Mucosa of descending colon (tissue), 3 donors: ENCODE measurements at regions not wholly inside any gene's neighbourhood (a gene's known extent, or its start where the extent isn't known, plus 50 kb on each side); places are given as distances from the start of the nearest gene placed in this dataset.
"Not testable (repeated sequence)": the region's sequence is repeated elsewhere in the genome, so short reads cannot be mapped to it uniquely, and the experiment has no call there.

Source experiments
- ATAC-seq: fragments of 200-7000 bp; cut with Tn5 transposase; one replicate; pipeline ENCODE4 v1.9.1; 2020; ENCODE audit warnings: mild to moderate bottlenecking, moderate library complexity
- DNase-seq, 3 donors: peaks; one replicate each; pipeline ENCODE4 v3.0.0-alpha.2; 2020
- H3K36me3 ChIP-seq: fragments of 200-600 bp; one replicate; pipeline ENCODE4 v1.8.0; 2021; ENCODE audit warnings: low read depth, mild to moderate bottlenecking
- H3K4me1 ChIP-seq: fragments of 200-600 bp; one replicate; pipeline ENCODE4 v1.8.0; 2021; ENCODE audit warnings: low read depth, mild to moderate bottlenecking
- H3K4me3 ChIP-seq: fragments of 200-600 bp; one replicate; pipeline ENCODE4 v1.8.0; 2021; ENCODE audit warnings: mild to moderate bottlenecking
- H3K9me3 ChIP-seq: fragments of 200-600 bp; one replicate; pipeline ENCODE4 v1.8.0; 2021; ENCODE audit warnings: mild to moderate bottlenecking
- CTCF ChIP-seq: fragments of 200-600 bp; IDR thresholded peaks from one replicate; pipeline ENCODE4 v1.8.0; 2022; ENCODE audit warnings: antibody characterized with exemption, mild to moderate bottlenecking
- intact Hi-C, 2 donors: fragments of 100-400 bp; cut with DNase I in 1 of 2; cut with micrococcal nuclease in 1 of 2; formaldehyde crosslinking; loops; one replicate each; pipeline versions ENCODE4 v1.11.0 to v1.11.1; 2022; cut with DNase I, micrococcal nuclease
- donor health status: DM: no; HTN: no; CAD: no; lungs with moderate emphysema.
- donor health status: DM: no; HTN: no; CAD: no.
- donor health status: DM: no; HTN: yes; CAD: no.

- TF ChIP-seq CTCF: no peak
- Histone ChIP-seq H3K4me1 (no peaks in the 10 kb centered on the region), H3K36me3 (no peaks in the 10 kb centered on the region), H3K9me3 (no peaks in the 10 kb centered on the region), H3K4me3 (no peak overlapping the region)
- no peak for DNase-seq
- intact Hi-C loops: no loop called here
- ATAC-seq: no peak
Observed at GRCh38 chr2:34729845-34730244, 1130.7 kb upstream of the FAM98A start.

DNA sequence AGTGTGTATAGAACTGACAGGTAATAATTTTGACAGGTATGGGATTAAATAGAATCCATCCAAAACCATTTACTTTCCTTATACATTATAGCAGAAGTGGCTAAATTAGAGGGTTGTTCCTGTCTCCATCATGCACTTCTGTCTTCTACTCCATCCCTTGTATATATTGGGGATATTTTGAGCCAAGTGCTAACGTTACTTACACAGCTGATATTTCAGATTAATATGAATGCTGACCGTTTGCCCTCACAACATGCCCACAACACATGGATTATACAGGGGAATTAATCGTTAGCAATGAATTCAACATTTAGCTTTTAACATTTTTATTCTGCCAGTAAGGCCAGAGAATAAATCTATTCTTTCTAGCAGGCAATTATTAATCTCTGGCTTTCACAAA, 1125.0 kb upstream of the FAM98A start:
- intact Hi-C loops: no loop called here
- Histone ChIP-seq H3K4me1 (no peaks in the 10 kb centered on the region), H3K4me3 (no peak overlapping the region), H3K36me3 (no peaks in the 10 kb centered on the region), H3K9me3 (no peaks in the 10 kb centered on the region)
- DNase-seq: no peak
- TF ChIP-seq CTCF: no peak
- no peak for ATAC-seq

DNA sequence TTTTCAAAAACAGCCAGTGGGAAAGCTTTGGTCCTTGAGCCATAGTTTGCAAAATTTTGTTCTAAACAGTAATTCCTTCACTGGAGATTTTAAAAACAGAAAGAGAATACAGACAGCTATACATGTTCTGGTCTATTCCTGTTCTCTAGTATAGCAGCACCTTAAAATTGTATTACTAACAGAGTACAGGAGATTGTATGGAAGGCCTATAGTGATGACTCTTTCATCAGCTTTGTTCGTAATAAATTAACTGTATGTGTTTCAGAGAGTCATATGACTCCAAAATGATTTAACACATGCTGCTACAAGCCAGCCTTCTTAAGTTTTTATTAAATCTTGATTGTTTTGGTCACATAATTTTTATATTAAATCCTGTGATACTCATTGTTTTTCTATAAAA, 1124.6 kb upstream of the FAM98A start:
- TF ChIP-seq CTCF: no peak
- H3K9me3 ChIP-seq: no peaks in the 10 kb centered on the region
- no peak for DNase-seq
- no peak overlapping the region for H3K4me3 ChIP-seq
- no peak for ATAC-seq
- no peaks in the 10 kb centered on the region for H3K36me3 ChIP-seq
- intact Hi-C loops: no loop called here
- H3K4me1 ChIP-seq: no peaks in the 10 kb centered on the region

DNA sequence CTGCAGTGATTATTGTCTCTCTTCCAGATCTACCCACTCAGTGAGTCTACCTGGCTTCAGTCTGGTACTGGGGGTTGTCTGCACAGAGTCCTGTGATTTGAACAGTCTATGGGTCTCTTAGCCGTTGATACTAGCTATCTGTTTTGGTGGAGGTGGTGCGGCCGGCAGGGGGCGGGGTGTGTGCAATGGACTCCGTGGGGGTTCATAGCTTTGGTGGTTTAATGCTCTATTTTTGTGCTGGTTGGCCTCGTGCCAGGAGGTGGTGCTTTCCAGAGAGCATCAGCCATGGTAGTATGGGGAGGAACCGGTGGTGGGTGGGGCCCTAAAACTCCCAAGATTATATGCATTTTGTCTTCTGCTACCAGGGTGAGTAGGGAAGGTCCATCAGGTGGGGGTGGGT, 1120.1 kb upstream of the FAM98A start:
- H3K36me3 ChIP-seq: no peaks in the 10 kb centered on the region
- no peak for DNase-seq
- intact Hi-C loops: no loop called here

GRCh38 chr2:34705551-34706247, 1106.6 kb upstream of the FAM98A start:
- ATAC-seq (peak; percentile 41), DNase-seq (peak in 1 of 3 donors; percentile 3)
- intact Hi-C loops: no loop called here
- Histone ChIP-seq H3K4me3 (no peak overlapping the region), H3K4me1 (no peaks in the 10 kb centered on the region), H3K36me3 (no peaks in the 10 kb centered on the region), H3K9me3 (no peaks in the 10 kb centered on the region)
- no peak for TF ChIP-seq CTCF

More for the DNA sequence above, 1120.1 kb upstream of the FAM98A start:
- no peak for TF ChIP-seq CTCF
- no peak for ATAC-seq
- H3K4me3 ChIP-seq: no peak overlapping the region
- H3K9me3 ChIP-seq: no peaks in the 10 kb centered on the region
- no peaks in the 10 kb centered on the region for H3K4me1 ChIP-seq

GRCh38 chr2:34703292-34703691, 1104.2 kb upstream of the FAM98A start:
- ATAC-seq (no peak), DNase-seq (no peak)
- Histone ChIP-seq H3K9me3 (no peaks in the 10 kb centered on the region), H3K4me1 (no peaks in the 10 kb centered on the region), H3K36me3 (no peaks in the 10 kb centered on the region), H3K4me3 (no peak overlapping the region)
- intact Hi-C loops: no loop called here
- no peak for TF ChIP-seq CTCF

GRCh38 chr2:34702391-34702790, 1103.3 kb upstream of the FAM98A start:
- H3K4me1 ChIP-seq, H3K4me3 ChIP-seq, H3K36me3 ChIP-seq, intact Hi-C loops, H3K9me3 ChIP-seq, ATAC-seq, DNase-seq: not testable (repeated sequence)

DNA sequence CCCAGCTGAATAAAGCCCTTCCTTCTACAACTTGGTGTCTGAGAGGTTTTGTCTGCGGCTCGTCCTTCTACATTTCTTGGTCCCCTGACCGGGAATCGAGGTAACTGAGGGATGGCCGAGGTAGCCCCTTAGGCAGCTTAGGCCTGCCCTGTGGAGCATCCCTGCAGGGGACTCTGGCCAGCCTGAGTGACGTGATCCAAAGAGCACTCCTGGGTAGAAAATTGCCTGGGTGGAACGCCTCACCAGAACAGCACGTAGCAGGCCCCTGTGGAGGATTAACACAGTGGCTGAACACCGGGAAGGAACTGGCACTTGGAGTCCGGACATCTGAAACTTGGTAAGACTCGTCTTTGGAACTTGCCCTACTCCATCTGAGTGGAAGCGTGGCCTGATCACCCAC, 1078.5 kb upstream of the FAM98A start:
- DNase-seq, H3K36me3 ChIP-seq, ATAC-seq, H3K4me1 ChIP-seq, H3K4me3 ChIP-seq, intact Hi-C loops, H3K9me3 ChIP-seq: not testable (repeated sequence)
